ENCODE measurements at regions not wholly inside any gene's neighbourhood (a gene's known extent, or its start where the extent isn't known, plus 50 kb on each side); places are given as distances from the start of the nearest gene placed in this dataset.

DNA sequence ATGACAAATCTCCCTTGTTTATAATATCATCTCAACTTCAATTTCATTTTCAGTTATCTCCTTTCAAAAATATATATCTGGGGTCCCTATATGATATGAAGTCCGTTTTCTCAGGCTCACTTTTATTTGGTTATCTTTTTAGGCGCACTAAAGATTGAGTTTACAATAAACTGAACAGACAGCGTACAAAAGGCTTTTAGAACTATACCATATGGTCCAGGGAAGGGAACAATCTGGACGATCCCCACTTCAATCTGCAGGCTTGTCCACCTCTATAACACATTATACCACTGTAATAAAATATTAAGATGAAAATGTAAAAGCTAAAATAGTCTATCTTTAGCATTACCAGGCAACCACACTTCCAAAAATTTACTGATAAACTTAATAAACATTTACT, 289.9 kb downstream of the ZEB2 start:
- Histone ChIP-seq H3K4me3 (no peak overlapping the region), H3K27ac (no peak overlapping the region), H3K27me3 (no peaks in the 10 kb centered on the region), H3K36me3 (no peaks in the 10 kb centered on the region), H3K4me1 (no peaks in the 10 kb centered on the region), H3K9me3 (no peaks in the 10 kb centered on the region)
- DNase-seq (ENCODE audit: low spot score), result no peak
- TF ChIP-seq, protein P1, sequence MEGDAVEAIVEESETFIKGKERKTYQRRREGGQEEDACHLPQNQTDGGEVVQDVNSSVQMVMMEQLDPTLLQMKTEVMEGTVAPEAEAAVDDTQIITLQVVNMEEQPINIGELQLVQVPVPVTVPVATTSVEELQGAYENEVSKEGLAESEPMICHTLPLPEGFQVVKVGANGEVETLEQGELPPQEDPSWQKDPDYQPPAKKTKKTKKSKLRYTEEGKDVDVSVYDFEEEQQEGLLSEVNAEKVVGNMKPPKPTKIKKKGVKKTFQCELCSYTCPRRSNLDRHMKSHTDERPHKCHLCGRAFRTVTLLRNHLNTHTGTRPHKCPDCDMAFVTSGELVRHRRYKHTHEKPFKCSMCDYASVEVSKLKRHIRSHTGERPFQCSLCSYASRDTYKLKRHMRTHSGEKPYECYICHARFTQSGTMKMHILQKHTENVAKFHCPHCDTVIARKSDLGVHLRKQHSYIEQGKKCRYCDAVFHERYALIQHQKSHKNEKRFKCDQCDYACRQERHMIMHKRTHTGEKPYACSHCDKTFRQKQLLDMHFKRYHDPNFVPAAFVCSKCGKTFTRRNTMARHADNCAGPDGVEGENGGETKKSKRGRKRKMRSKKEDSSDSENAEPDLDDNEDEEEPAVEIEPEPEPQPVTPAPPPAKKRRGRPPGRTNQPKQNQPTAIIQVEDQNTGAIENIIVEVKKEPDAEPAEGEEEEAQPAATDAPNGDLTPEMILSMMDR (IDR thresholded peaks at IDR 0.05), result no peak

DNA sequence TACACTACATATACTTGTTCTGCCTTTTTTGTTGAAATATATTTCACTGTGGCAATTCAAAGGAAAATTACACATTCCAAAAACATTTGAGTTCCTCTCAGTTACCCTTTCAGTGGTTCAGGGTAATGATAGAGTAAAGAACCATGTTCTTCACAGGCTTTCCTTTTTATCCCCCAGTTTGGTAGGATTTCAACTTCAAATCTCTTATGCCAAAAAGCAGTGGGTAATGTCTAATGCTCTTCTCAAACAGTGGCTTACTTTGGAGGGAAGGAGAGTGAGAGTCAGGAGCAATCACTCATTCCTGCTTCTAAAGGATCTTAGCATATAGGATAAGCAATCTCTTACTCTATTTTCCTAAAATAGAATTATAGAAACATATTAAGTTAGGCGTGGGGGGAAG, 290.6 kb downstream of the ZEB2 start:
- no peaks in the 10 kb centered on the region for H3K27me3 ChIP-seq
- TF ChIP-seq, protein P1 (IDR thresholded peaks at IDR 0.05), result no peak
- H3K9me3 ChIP-seq, result no peaks in the 10 kb centered on the region
- no peak for DNase-seq (ENCODE audit: low spot score)
- H3K4me1 ChIP-seq, result no peaks in the 10 kb centered on the region
- H3K36me3 ChIP-seq, result no peaks in the 10 kb centered on the region
- H3K4me3 ChIP-seq, result no peak overlapping the region
- no peak overlapping the region for H3K27ac ChIP-seq

DNA sequence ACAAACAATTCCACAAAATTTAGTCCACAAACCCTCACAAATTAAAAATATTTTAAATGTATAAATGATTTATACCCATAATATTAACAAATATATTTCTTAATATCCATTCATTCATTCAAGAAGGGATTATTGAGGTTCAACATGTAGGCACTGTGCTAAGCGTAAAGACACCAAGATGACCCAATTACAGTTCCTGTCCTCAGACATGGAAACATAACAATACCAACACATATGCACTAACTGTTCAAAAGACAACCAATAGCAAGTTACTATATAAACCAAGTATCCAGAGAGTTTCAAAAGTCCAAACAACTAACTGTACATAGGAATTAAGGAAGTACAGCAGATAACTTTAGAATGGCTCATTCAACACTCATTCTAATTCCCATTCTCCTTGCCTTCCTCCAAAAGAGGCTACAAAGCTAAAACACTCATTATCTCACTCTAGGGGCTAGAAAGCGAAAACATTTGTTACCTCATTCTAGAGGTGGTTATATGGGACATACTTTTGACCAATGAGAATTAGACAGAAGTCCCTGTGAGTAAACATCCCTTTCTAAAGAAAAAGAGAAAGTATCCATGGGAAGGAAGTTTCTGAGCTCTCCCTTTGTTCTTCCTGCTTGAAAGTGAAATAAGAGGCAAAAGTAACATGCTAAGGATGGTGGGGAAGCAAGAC, 292.4 kb downstream of the ZEB2 start:
- Histone ChIP-seq H3K27ac (no peak overlapping the region), H3K4me1 (no peaks in the 10 kb centered on the region), H3K9me3 (no peaks in the 10 kb centered on the region), H3K36me3 (no peaks in the 10 kb centered on the region), H3K27me3 (no peaks in the 10 kb centered on the region), H3K4me3 (no peak overlapping the region)
- DNase-seq (ENCODE audit: low spot score), result no peak
- TF ChIP-seq, protein P1 (IDR thresholded peaks at IDR 0.05), result no peak

DNA sequence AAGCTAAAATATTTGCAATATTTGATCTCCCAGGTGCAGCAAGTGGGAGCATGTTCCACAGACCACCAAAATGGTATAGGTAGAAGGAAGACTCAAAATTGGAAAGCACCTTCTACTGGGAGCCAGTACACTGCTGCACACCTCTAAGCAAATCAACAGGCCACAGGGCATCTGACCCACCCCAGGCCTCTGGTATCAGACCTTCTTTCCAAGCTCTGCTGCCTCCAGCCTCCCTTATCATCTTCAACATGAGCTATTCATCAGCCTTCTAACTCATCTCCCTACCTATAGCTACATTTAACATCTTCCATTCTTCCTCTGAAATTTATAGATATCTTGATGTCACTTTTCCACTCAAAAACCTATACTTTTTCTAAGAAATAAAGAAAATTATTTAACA, 294.8 kb downstream of the ZEB2 start:
- H3K4me1 ChIP-seq, result peaks cover 0 to 5% of the 10 kb centered on the region in 2 donors
- H3K9me3 ChIP-seq, result no peaks in the 10 kb centered on the region
- no peak overlapping the region for H3K27ac ChIP-seq
- H3K4me3 ChIP-seq, result no peak overlapping the region
- H3K36me3 ChIP-seq, result no peaks in the 10 kb centered on the region
- TF ChIP-seq, protein P1 (IDR thresholded peaks at IDR 0.05), result no peak
- no peaks in the 10 kb centered on the region for H3K27me3 ChIP-seq
- no peak for DNase-seq (ENCODE audit: low spot score)

DNA sequence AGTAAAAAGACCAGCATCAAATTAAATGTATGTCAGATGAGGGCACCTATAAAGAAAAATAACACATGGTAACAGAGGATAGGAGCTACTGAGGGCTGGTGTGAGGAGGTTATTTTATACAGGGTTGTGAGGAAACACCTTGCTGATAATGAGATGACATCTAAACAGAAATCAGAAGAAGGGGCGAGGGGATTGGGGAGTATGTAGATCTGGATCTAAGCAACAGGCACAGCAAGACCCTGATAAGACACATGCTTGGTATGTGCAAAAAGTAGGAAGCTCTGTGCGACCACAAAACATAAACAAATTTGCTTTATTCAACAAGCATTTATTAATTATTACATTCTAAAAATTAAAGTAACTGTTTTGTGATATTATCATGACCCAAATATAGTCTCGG, 295.4 kb downstream of the ZEB2 start:
- H3K9me3 ChIP-seq, result no peaks in the 10 kb centered on the region
- H3K4me1 ChIP-seq, result peaks cover 0 to 8% of the 10 kb centered on the region in 2 donors
- no peaks in the 10 kb centered on the region for H3K36me3 ChIP-seq
- H3K27ac ChIP-seq, result no peak overlapping the region
- no peak for DNase-seq (ENCODE audit: low spot score)
- no peak overlapping the region for H3K4me3 ChIP-seq
- TF ChIP-seq, protein P1 (IDR thresholded peaks at IDR 0.05), result no peak
- no peaks in the 10 kb centered on the region for H3K27me3 ChIP-seq

DNA sequence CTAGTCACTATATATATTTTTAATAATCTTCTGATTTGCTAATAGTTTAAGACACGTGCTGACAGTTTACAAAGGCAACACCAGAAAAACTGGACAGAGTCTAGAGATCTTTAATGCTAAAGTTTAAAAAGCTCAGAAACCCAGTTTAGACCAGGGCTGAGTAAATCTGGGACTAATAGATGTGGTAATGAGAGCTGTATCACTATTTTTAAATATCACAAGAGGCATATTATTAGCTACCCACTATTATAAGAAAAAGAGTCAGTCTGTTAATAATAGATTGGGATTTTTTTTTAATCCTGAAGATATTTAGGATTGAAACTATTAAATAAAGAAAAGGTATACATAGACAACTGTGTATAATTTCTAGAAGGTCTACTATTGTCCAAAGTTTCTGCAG, 299.9 kb downstream of the ZEB2 start:
- Histone ChIP-seq H3K4me3 (no peak overlapping the region), H3K36me3 (no peaks in the 10 kb centered on the region), H3K4me1 (peaks cover 0 to 25% of the 10 kb centered on the region in 2 donors), H3K9me3 (no peaks in the 10 kb centered on the region), H3K27me3 (no peaks in the 10 kb centered on the region), H3K27ac (peak overlapping the region in 1 of 2 donors; percentile 40)
- DNase-seq (ENCODE audit: low spot score), result no peak
- TF ChIP-seq, protein P1 (IDR thresholded peaks at IDR 0.05), result no peak
